NCI-H226 (cell line): ENCODE measurements at regions not wholly inside any gene's neighbourhood (a gene's known extent, or its start where the extent isn't known, plus 50 kb on each side); places are given as distances from the start of the nearest gene placed in this dataset.
"Not testable (repeated sequence)": the region's sequence is repeated elsewhere in the genome, so short reads cannot be mapped to it uniquely, and the experiment has no call there.

Source experiments
- DNase-seq: peaks from one replicate; pipeline ENCODE4 v3.0.0-alpha.2; 2015

DNA sequence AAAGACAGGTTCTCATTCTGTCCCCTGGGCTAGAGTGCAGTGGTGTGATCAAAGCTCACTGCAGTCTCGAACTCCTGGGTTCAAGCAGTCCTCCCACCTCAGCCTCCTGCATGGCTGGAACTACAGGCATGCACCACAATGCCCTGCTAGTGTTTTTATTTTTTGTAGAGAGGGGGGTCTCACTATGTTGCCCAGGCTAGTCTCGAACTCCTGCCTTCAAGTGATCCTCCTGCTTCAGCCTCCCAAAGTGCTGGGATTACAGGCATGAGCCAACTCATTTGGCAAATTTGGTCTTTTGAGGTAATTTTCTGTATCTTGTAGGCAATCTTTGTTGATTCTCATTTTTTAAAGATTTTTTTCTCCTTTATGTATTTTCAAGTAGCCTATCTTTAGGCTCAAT is 205.7 kb downstream of the ZIC5 start:
- DNase-seq, result no peak

- no peak for DNase-seq
Observed at GRCh38 chr13:99760456-99760855, 211.1 kb downstream of the ZIC5 start.

DNA sequence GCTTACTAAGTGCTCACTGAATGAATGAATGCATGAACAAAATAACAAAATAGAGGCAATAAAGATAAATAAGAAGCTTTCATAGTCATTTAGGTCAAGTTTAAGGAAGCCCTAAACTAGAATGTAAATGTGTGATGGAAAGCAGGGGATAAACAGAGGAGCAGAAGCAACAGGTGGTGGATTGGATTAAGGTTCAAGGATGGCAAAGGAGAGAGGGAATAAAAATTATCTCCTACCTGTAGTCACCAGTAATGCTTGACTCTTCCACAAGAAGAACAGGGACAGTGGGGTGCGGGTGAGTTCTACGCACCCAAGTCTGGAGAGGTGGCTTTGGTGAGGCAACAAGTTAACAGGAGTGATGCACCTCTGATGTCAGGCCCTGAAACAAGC is 212.4 kb downstream of the ZIC5 start:
- DNase-seq, result no peak

GRCh38 chr13:99758460-99759162 is 213.0 kb downstream of the ZIC5 start:
- no peak for DNase-seq

GRCh38 chr13:99757756-99758459 is 213.7 kb downstream of the ZIC5 start:
- DNase-seq, result no peak

DNA sequence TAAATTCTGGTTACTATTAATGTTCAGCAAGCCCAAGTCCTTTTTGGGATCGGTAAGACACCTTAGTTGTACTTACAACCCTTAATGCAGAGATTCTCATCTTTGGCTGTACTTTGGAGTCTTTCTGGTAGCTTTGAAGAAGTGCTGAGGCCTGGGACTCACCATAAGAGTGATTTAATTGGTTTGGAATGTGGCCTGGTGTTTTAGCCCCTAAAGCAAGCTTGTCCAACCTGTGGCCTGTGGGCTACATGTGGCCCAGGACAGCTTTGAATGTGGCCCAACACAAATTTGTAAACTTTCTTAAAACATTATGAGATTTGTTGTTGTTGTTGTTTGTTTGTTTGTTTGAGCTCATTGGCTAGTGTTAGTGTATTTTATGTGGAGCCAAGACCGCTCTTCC is 215.3 kb downstream of the ZIC5 start:
- DNase-seq, result peak; percentile 8

GRCh38 chr13:99754750-99755149 is 216.8 kb downstream of the ZIC5 start:
- not testable (repeated sequence) for DNase-seq

DNA sequence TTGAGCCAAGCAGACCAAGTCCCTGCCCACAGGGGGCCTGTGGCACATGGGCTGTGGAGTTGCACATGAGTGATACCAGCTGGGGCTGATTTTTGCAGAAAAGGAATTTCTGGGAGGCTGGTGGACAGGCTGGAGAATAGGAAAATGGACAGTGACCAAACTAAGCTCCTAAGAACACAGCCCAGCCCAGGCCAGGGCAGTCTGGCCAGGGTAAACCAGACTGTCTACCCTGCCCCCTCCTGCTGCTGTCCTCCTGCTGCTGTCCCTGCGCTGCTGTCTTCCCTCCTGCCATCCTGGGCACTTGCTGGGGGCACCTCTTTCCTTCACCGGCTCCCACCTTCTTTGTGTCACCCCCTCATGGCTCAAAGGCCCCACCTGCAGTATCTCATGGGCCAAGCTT is 219.2 kb downstream of the ZIC5 start:
- DNase-seq, result no peak

GRCh38 chr13:99751517-99752199 is 219.9 kb downstream of the ZIC5 start:
- DNase-seq, result no peak

- DNase-seq, result no peak
Observed at GRCh38 chr13:99750951-99751350, 220.6 kb downstream of the ZIC5 start.

DNA sequence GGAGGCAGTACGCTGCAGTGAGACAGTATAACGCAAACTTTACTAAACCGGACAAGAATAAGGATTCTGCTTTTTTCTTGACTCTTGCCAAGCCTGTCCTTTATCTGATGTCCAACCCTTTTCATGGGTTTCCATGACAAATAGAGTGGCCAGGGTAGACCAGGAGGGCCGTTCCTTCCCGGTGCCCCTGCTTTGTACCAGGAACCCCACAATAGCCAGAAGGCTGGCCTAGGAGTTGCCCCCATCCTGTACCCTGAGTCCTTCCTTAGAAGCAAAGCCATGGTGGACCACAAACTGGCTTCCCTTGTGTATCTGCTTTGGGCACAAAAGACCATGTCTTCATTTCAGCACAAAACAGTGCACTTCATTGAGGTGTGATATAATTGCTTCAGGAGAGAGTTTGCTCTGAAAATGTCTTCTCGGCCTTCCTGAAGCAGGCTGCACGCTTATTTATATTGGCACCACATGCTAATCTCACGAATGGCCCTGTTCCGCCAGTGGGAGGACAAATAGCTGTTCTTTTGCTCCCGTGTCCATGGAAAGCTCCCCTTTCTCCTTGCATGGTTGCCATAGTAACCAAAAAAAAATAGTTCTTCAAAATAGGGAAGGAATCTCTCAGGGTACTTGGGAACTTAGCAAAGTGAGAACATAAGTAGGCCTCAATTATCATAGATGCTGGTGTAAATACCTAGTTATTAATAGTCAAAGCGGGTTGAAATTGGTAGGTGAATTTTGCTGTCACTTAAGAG is 222.1 kb downstream of the ZIC5 start:
- no peak for DNase-seq

- DNase-seq, result no peak
Observed at GRCh38 chr13:99747403-99747710, 224.2 kb downstream of the ZIC5 start.

GRCh38 chr13:99746637-99747402 is 224.7 kb downstream of the ZIC5 start:
- no peak for DNase-seq

DNA sequence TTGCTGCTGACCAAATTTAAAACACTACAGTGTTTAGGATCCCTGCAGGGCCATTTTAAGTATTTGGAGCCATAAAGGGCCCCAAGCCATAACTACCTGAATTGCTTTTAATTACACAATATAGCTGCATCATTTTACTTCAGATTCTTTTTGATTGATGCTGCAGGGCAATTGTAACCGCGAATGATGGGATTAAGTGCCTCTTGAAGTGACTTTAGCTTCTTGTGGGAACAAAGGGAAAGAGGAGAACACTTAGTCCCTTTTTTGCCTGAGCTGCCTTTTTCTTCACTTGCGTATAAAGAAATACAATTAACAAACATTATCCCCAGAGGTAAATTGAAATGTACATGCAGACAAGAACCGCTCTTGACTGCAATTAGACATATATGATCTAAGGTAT is 228.5 kb downstream of the ZIC5 start:
- DNase-seq, result no peak

GRCh38 chr13:99741960-99742359 is 229.6 kb downstream of the ZIC5 start:
- DNase-seq, result no peak

GRCh38 chr13:99740251-99740979 is 231.2 kb downstream of the ZIC5 start:
- DNase-seq, result no peak

GRCh38 chr13:99738626-99739025 is 232.9 kb downstream of the ZIC5 start:
- no peak for DNase-seq

DNA sequence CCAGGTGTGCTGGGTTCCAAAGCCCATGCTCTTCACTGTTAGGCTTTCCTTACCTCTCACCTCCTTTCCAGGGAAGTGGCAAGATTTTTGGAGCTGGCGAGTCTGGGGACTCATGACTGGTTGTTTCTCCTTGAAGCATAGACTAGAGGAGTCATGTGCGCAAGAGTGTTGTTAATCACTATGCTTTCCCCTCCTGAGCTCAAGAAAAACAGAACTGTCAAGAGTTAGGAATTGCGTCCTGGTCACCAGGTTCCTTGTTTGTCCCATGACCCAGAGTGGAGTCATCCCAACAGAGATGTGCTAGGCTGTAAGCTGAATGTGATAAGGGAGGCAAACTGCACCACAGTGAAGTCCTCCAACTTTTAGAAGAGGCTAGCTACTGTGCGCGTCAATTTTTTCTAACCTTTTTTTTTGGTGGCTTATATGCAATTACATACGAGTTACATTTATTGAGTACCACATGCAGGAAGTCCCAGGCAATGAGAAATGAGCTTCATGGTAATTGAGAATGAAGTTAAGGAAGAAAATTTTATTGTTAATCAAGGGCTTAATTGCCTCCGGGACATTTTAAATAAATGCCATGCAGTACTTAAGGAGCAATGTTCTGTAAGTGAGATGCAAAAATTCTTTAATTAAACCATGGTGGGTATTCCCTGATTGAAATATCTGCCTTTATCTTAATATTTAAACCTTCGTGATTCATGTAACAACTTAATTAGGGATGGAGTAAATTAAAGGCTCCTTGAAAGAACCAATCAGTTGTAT is 233.9 kb downstream of the ZIC5 start:
- no peak for DNase-seq

DNA sequence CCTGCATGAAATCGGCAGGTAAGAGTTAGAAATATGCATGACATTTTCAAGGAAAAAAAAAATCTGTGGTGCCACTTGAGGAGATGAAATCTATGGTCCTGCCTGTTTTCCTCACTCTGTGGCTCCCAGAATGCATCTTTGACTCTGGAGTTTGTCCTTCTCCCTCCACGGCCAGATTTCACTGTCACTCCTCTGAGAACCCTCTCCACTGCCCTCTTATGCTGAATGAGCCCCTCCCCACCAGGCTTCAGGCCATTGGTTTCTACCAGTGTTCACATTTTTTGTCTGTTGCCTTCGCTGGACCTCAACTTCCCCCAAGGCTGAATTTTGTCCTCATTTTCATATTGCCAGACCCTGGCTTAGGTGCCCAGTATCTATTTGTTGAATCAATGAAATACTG is 235.0 kb downstream of the ZIC5 start:
- DNase-seq, result no peak

GRCh38 chr13:99734013-99734693 is 232.9 kb downstream of the TM9SF2 start:
- DNase-seq, result no peak

DNA sequence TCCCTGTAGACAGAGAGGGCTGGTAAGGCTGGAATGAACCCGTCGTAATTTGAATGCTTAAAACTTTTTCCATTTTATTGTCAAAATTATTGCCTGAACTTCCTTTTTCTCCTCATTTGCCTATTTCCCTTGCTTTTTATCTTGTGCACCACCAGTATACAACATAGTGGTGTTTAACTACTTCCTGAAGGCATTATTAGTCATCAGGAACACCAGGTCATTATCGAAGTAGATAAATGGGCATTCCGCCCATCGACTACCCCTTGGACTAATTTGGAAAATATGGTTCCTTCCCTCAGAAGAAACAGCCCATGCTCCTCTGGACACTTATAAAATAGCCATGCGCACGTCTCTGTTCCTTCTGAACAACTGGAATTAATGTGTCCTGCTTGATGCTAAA is 232.1 kb downstream of the TM9SF2 start:
- no peak for DNase-seq
